ENCODE measurements at regions not wholly inside any gene's neighbourhood (a gene's known extent, or its start where the extent isn't known, plus 50 kb on each side); places are given as distances from the start of the nearest gene placed in this dataset.

DNA sequence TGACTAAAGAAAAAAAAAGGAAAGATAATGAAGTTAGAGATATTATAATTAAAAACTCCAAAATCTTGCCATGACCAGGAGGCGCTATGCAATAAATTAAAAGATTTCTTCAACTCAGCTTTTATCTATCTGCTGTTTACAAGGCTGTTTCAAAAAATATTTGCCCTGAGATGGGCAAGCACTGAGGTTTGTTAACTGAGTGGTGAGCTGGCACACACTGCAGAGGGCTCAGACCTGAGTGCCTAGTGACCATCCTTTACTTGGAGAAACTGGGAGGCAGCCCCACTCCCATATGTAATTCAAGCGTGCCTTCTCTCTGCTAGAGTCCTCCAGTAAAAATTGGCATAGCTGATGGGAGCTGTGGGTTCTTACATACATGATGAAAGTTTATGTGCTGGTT is 198.7 kb upstream of the TBC1D5 start:
- DNase-seq = no peak

GRCh38 chr3:17939157-17939556 is 196.7 kb upstream of the TBC1D5 start:
- no peak for DNase-seq

DNA sequence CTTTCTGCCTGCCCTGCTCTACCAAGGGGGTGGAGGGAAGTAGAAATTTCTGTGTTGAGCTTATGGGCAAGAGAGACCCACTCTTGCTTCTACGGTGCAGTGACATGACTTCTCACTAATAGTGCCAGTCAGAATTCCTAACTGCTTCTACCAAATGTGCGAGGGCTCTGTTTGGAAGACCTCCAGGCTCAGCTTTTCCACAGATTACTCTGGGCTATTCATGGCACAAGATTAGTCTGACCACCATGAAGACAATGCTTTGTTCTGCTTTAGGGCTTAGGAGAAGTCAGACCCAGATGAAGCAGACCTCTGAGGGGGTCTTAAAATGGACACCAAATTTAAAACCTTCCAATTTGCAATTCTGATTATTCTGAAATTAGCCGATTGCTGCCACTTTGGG is 195.9 kb upstream of the TBC1D5 start:
- no peak for DNase-seq

DNA sequence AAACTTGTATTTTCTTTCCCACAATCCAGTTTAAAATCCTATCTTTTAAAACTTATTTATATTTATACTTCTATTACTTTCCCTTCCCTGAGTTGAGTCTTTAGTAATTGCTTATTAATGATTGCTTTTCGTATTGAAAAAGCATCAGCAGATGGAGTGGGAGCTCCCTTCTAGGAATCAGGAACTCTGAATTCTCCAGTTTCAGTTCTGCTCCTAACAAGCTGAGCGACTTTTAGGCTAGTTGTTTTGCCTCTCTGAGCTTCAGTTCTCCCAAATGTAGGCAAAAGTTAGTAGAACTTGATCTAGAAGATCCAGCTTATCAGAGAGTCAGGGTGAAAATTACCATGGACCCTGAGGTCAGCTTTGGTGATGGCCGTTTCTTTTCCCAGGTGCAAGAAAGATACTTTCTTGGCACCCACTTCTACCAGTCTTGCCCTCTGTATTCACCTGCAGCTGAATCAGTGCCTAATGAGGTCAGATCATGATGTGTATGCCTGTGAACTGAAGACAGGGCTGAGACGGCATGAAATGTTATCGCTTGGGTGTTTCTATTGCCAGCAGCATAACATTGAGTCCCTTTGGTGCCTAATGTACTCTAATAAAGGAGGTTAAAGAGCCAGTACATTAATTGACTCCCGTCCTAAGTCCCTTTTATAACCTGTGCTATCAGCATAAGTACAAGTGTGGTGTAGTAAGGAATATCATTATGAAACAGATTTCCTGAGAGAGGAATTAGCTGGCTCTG is 194.5 kb upstream of the TBC1D5 start:
- no peak for DNase-seq

DNA sequence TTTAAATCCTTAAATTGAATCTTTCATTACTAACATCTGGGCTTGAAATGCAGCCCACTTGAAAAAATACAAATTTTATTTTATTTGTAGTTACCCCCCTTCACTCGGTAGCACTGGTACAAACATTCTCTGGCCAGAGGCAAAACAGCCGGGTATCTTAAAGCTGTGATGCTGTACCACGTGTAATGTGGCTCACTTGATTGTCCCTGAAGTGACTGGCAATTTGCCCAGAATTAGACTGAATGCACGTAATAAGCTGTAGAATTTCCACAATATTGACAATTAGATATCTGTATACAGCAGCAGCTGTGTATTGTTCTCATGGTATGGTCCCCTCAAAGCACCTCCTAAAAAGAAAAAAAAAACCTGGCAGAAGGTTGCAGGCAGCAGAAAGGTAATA is 192.8 kb upstream of the TBC1D5 start:
- no peak for DNase-seq

DNA sequence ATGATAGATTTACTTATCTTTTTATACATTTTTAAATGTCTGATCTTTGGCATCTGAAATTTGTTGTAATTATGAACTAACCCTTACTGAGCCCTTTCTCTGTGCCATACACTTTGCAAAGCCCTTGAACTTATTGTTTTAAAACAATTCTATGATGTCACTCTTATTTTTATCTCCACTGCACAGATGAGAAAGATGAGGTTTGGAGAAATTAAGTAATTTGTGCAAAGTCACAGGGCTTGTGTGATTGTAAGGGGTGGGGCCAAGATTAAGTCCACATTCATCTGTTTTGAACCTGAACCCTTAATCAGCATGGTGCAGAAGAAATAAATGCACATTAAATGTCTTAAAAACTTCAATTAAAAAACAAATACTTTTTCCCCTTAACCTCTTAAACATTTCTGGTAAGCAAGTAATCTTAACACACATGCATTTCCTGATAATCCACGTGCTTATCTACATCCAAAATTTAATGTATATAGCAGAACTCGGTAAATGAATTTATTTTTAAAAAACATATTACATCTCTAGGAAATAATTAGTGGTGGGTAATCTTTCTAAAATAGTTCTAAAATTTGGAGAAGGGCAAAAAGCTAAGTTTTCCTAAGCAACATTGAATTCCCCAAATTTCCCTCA is 189.8 kb upstream of the TBC1D5 start:
- DNase-seq = no peak

GRCh38 chr3:17931131-17931530 is 188.7 kb upstream of the TBC1D5 start:
- DNase-seq = no peak

GRCh38 chr3:17928502-17929145 is 186.2 kb upstream of the TBC1D5 start:
- DNase-seq = no peak

DNA sequence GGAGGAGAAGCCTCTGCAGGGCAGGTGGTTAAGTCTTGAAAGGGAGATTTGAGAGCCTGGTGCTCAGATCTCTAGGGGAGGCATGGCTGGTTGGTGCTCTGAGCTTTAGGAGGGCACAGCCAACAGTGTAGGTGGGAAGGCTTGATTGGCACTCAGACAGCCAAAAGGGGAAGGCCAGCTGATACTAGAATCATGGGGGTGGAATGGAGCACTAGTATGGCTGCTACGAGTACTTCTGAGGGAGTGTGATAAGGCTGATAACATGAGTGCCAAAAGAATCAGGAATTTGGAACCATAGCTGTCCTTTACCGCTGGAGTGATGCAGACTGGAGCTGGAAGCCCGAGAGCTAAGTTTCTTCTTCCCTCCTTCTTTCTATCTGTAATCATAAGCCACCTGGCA is 184.6 kb upstream of the TBC1D5 start:
- DNase-seq = no peak

GRCh38 chr3:17915341-17915740 is 172.9 kb upstream of the TBC1D5 start:
- DNase-seq = no peak

- DNase-seq = no peak
Measured at GRCh38 chr3:17913359-17913758, 170.9 kb upstream of the TBC1D5 start.

- DNase-seq = no peak
Measured at GRCh38 chr3:17911986-17912760, 169.7 kb upstream of the TBC1D5 start.

DNA sequence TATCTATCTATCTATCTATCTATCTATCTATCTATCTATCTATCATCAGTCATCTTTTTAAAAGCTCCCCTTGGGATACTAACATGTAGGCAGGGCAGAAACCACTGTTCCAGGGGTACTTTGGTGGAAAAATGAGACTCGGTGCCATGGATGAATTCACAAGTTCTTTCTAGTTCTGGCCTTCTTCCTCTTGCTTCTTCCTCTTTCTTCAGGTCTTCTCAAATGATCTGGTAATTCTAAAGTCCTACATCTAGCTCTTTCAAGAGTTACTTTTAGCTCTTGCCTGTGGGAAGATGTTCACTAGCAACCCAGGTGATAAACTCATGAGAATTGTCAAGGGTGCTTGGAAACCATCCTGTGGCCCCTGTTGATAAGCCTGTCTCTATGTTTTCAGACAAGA is 168.5 kb upstream of the TBC1D5 start:
- DNase-seq = no peak

GRCh38 chr3:17909714-17910113 is 167.3 kb upstream of the TBC1D5 start:
- no peak for DNase-seq

GRCh38 chr3:17908399-17909191 is 166.2 kb upstream of the TBC1D5 start:
- no peak for DNase-seq

DNA sequence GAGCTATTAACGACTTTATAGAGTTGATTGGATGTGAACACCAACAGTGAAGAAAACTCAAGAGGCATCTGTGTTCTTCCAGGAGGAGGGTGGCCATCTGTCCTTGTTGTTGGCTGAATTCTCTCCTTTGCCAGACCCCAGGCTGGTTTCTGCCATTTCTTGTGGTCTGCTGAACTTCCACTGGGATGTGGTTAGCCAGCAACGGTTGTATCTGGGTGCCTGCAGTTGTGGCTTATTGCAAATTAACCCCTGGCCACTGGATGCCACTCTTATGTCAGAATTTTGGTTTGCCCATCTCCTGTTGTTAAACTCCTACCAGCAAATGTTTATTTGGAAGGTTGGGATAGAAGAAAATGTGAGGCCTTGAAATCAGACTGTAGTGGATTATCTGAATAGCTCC is 163.6 kb upstream of the TBC1D5 start:
- DNase-seq = no peak

GRCh38 chr3:17901893-17902292 is 159.5 kb upstream of the TBC1D5 start:
- no peak for DNase-seq

- DNase-seq = no peak
Measured at GRCh38 chr3:17894434-17895060, 152.1 kb upstream of the TBC1D5 start.

- DNase-seq = no peak
Measured at GRCh38 chr3:17891139-17891856, 148.9 kb upstream of the TBC1D5 start.

- no peak for DNase-seq
Measured at GRCh38 chr3:17885986-17886385, 143.6 kb upstream of the TBC1D5 start.

GRCh38 chr3:17882981-17883380 is 140.6 kb upstream of the TBC1D5 start:
- no peak for DNase-seq
